ENCODE measurements at regions not wholly inside any gene's neighbourhood (a gene's known extent, or its start where the extent isn't known, plus 50 kb on each side); places are given as distances from the start of the nearest gene placed in this dataset.

GRCh38 chr7:91323626-91324158 is 59.5 kb downstream of the FZD1 start:
- no peaks in the 10 kb centered on the region for H3K9me3 ChIP-seq (ENCODE audit: control insufficient read depth, insufficient read depth, low read depth, low read length)
- peaks cover 4% of the 10 kb centered on the region for H3K4me1 ChIP-seq (ENCODE audit: control insufficient read depth, insufficient read depth, low read length)
- H3K36me3 ChIP-seq (ENCODE audit: control insufficient read depth, insufficient read depth, low read length), result no peaks in the 10 kb centered on the region
- H3K4me3 ChIP-seq (ENCODE audit: low read depth, low read length), result no peak overlapping the region
- no peaks in the 10 kb centered on the region for H3K27me3 ChIP-seq (ENCODE audit: control insufficient read depth, insufficient read depth, low read length)
- H3K27ac ChIP-seq (ENCODE audit: low read depth, low read length), result no peak overlapping the region
- H3K9ac ChIP-seq (ENCODE audit: low read length), result no peak overlapping the region

GRCh38 chr7:91324663-91325062 is 60.4 kb downstream of the FZD1 start:
- Histone ChIP-seq H3K4me1 (ENCODE audit: control insufficient read depth, insufficient read depth, low read length) (peaks cover 4% of the 10 kb centered on the region), H3K27ac (ENCODE audit: low read depth, low read length) (no peak overlapping the region), H3K9me3 (ENCODE audit: control insufficient read depth, insufficient read depth, low read depth, low read length) (no peaks in the 10 kb centered on the region), H3K36me3 (ENCODE audit: control insufficient read depth, insufficient read depth, low read length) (no peaks in the 10 kb centered on the region), H3K27me3 (ENCODE audit: control insufficient read depth, insufficient read depth, low read length) (no peaks in the 10 kb centered on the region), H3K4me3 (ENCODE audit: low read depth, low read length) (no peak overlapping the region), H3K9ac (ENCODE audit: low read length) (no peak overlapping the region)

- Histone ChIP-seq H3K9ac (ENCODE audit: low read length) (no peak overlapping the region), H3K4me1 (ENCODE audit: control insufficient read depth, insufficient read depth, low read length) (peaks cover 4% of the 10 kb centered on the region), H3K36me3 (ENCODE audit: control insufficient read depth, insufficient read depth, low read length) (no peaks in the 10 kb centered on the region), H3K9me3 (ENCODE audit: control insufficient read depth, insufficient read depth, low read depth, low read length) (no peaks in the 10 kb centered on the region), H3K27ac (ENCODE audit: low read depth, low read length) (no peak overlapping the region), H3K27me3 (ENCODE audit: control insufficient read depth, insufficient read depth, low read length) (no peaks in the 10 kb centered on the region), H3K4me3 (ENCODE audit: low read depth, low read length) (no peak overlapping the region)
These were observed 61.5 kb downstream of the FZD1 start for GRCh38 chr7:91325726-91326125.

GRCh38 chr7:91326516-91327199 is 62.4 kb downstream of the FZD1 start:
- H3K4me3 ChIP-seq (ENCODE audit: low read depth, low read length), result no peak overlapping the region

GRCh38 chr7:91327346-91327745 is 63.1 kb downstream of the FZD1 start:
- Histone ChIP-seq H3K4me1 (ENCODE audit: control insufficient read depth, insufficient read depth, low read length) (peaks cover 4% of the 10 kb centered on the region), H3K27me3 (ENCODE audit: control insufficient read depth, insufficient read depth, low read length) (no peaks in the 10 kb centered on the region), H3K27ac (ENCODE audit: low read depth, low read length) (no peak overlapping the region), H3K9ac (ENCODE audit: low read length) (no peak overlapping the region), H3K36me3 (ENCODE audit: control insufficient read depth, insufficient read depth, low read length) (no peaks in the 10 kb centered on the region), H3K9me3 (ENCODE audit: control insufficient read depth, insufficient read depth, low read depth, low read length) (no peaks in the 10 kb centered on the region), H3K4me3 (ENCODE audit: low read depth, low read length) (no peak overlapping the region)

More at GRCh38 chr7:91326516-91327199, 62.4 kb downstream of the FZD1 start:
- Histone ChIP-seq H3K27ac (ENCODE audit: low read depth, low read length) (no peak overlapping the region), H3K9me3 (ENCODE audit: control insufficient read depth, insufficient read depth, low read depth, low read length) (no peaks in the 10 kb centered on the region), H3K4me1 (ENCODE audit: control insufficient read depth, insufficient read depth, low read length) (peaks cover 4% of the 10 kb centered on the region), H3K9ac (ENCODE audit: low read length) (no peak overlapping the region), H3K36me3 (ENCODE audit: control insufficient read depth, insufficient read depth, low read length) (no peaks in the 10 kb centered on the region), H3K27me3 (ENCODE audit: control insufficient read depth, insufficient read depth, low read length) (no peaks in the 10 kb centered on the region)

- Histone ChIP-seq H3K9me3 (ENCODE audit: control insufficient read depth, insufficient read depth, low read depth, low read length) (no peaks in the 10 kb centered on the region), H3K4me1 (ENCODE audit: control insufficient read depth, insufficient read depth, low read length) (peaks cover 4% of the 10 kb centered on the region), H3K4me3 (ENCODE audit: low read depth, low read length) (no peak overlapping the region), H3K27me3 (ENCODE audit: control insufficient read depth, insufficient read depth, low read length) (no peaks in the 10 kb centered on the region), H3K9ac (ENCODE audit: low read length) (no peak overlapping the region), H3K36me3 (ENCODE audit: control insufficient read depth, insufficient read depth, low read length) (no peaks in the 10 kb centered on the region), H3K27ac (ENCODE audit: low read depth, low read length) (no peak overlapping the region)
These were observed 65.3 kb downstream of the FZD1 start for GRCh38 chr7:91329571-91329970.

- no peaks in the 10 kb centered on the region for H3K27me3 ChIP-seq (ENCODE audit: control insufficient read depth, insufficient read depth, low read length)
- no peaks in the 10 kb centered on the region for H3K9me3 ChIP-seq (ENCODE audit: control insufficient read depth, insufficient read depth, low read depth, low read length)
- no peaks in the 10 kb centered on the region for H3K36me3 ChIP-seq (ENCODE audit: control insufficient read depth, insufficient read depth, low read length)
- peaks cover 4% of the 10 kb centered on the region for H3K4me1 ChIP-seq (ENCODE audit: control insufficient read depth, insufficient read depth, low read length)
- no peak overlapping the region for H3K27ac ChIP-seq (ENCODE audit: low read depth, low read length)
- H3K9ac ChIP-seq (ENCODE audit: low read length), result no peak overlapping the region
- H3K4me3 ChIP-seq (ENCODE audit: low read depth, low read length), result no peak overlapping the region
These were observed 66.1 kb downstream of the FZD1 start for GRCh38 chr7:91330191-91330808.

- Histone ChIP-seq H3K4me1 (ENCODE audit: control insufficient read depth, insufficient read depth, low read length) (peaks cover under 1% of the 10 kb centered on the region; the same call in 1 of the 2 replicates), H3K36me3 (ENCODE audit: control insufficient read depth, insufficient read depth, low read length) (no peaks in the 10 kb centered on the region), H3K9me3 (ENCODE audit: control insufficient read depth, insufficient read depth, low read depth, low read length) (no peaks in the 10 kb centered on the region), H3K27me3 (ENCODE audit: control insufficient read depth, insufficient read depth, low read length) (no peaks in the 10 kb centered on the region), H3K4me3 (ENCODE audit: low read depth, low read length) (no peak overlapping the region), H3K9ac (ENCODE audit: low read length) (no peak overlapping the region), H3K27ac (ENCODE audit: low read depth, low read length) (no peak overlapping the region)
These were observed 66.6 kb downstream of the FZD1 start for GRCh38 chr7:91330866-91331265.

GRCh38 chr7:91336106-91336505 is 71.9 kb downstream of the FZD1 start:
- H3K9ac ChIP-seq (ENCODE audit: low read length), result no peak overlapping the region
- no peaks in the 10 kb centered on the region for H3K4me1 ChIP-seq (ENCODE audit: control insufficient read depth, insufficient read depth, low read length)
- H3K36me3 ChIP-seq (ENCODE audit: control insufficient read depth, insufficient read depth, low read length), result no peaks in the 10 kb centered on the region
- no peaks in the 10 kb centered on the region for H3K27me3 ChIP-seq (ENCODE audit: control insufficient read depth, insufficient read depth, low read length)
- H3K9me3 ChIP-seq (ENCODE audit: control insufficient read depth, insufficient read depth, low read depth, low read length), result no peaks in the 10 kb centered on the region
- no peak overlapping the region for H3K4me3 ChIP-seq (ENCODE audit: low read depth, low read length)
- H3K27ac ChIP-seq (ENCODE audit: low read depth, low read length), result no peak overlapping the region

- H3K9ac ChIP-seq (ENCODE audit: low read length), result no peak overlapping the region
- no peak overlapping the region for H3K27ac ChIP-seq (ENCODE audit: low read depth, low read length)
- no peaks in the 10 kb centered on the region for H3K36me3 ChIP-seq (ENCODE audit: control insufficient read depth, insufficient read depth, low read length)
- H3K9me3 ChIP-seq (ENCODE audit: control insufficient read depth, insufficient read depth, low read depth, low read length), result no peaks in the 10 kb centered on the region
- no peak overlapping the region for H3K4me3 ChIP-seq (ENCODE audit: low read depth, low read length)
- peaks cover 2% of the 10 kb centered on the region; the same call in 1 of the 2 replicates for H3K27me3 ChIP-seq (ENCODE audit: control insufficient read depth, insufficient read depth, low read length)
- no peaks in the 10 kb centered on the region for H3K4me1 ChIP-seq (ENCODE audit: control insufficient read depth, insufficient read depth, low read length)
These were observed 74.2 kb downstream of the FZD1 start for GRCh38 chr7:91338226-91339020.

- Histone ChIP-seq H3K27me3 (ENCODE audit: control insufficient read depth, insufficient read depth, low read length) (peaks cover 6% of the 10 kb centered on the region), H3K9ac (ENCODE audit: low read length) (no peak overlapping the region), H3K4me1 (ENCODE audit: control insufficient read depth, insufficient read depth, low read length) (no peaks in the 10 kb centered on the region), H3K9me3 (ENCODE audit: control insufficient read depth, insufficient read depth, low read depth, low read length) (no peaks in the 10 kb centered on the region), H3K36me3 (ENCODE audit: control insufficient read depth, insufficient read depth, low read length) (no peaks in the 10 kb centered on the region), H3K4me3 (ENCODE audit: low read depth, low read length) (no peak overlapping the region), H3K27ac (ENCODE audit: low read depth, low read length) (no peak overlapping the region)
These were observed 78.1 kb downstream of the FZD1 start for GRCh38 chr7:91342346-91342745.
